Astrocyte (in vitro differentiated cells and primary cell): ENCODE measurements at regions not wholly inside any gene's neighbourhood (a gene's known extent, or its start where the extent isn't known, plus 50 kb on each side); places are given as distances from the start of the nearest gene placed in this dataset.

ENCODE experiments used
- DNase-seq: peaks from one replicate; pipeline ENCODE4 v3.0.0-alpha.2; 2010; ENCODE audit warnings: low read depth
- FAIRE-seq: peaks from 2 replicates; lab custom pipeline; 2011; peaks lifted over from hg19 to GRCh38; lab: Jason Lieb, UNC
- H2AFZ ChIP-seq: 2 replicates; pipeline ENCODE4 v1.6.0; 2012; ENCODE audit warnings: low read depth, low read length, inconsistent platforms
- H3K27ac ChIP-seq: 2 replicates; pipeline ENCODE4 v1.5.1; 2011; ENCODE audit warnings: low read depth, low read length, inconsistent platforms
- H3K27me3 ChIP-seq: 2 replicates; pipeline ENCODE4 v1.6.0; 2011; ENCODE audit warnings: low read length, inconsistent platforms; ENCODE audit not compliant: insufficient read depth
- H3K36me3 ChIP-seq: 2 replicates; pipeline ENCODE4 v1.5.1; 2011; ENCODE audit warnings: low read length, inconsistent platforms; ENCODE audit not compliant: insufficient read depth
- H3K4me1 ChIP-seq: 2 replicates; pipeline ENCODE4 v1.5.1; 2011; ENCODE audit warnings: low read length, inconsistent platforms; ENCODE audit not compliant: insufficient read depth
- H3K4me2 ChIP-seq: 2 replicates; pipeline ENCODE4 v1.6.0; 2012; ENCODE audit warnings: low read length, inconsistent platforms
- H3K4me3 ChIP-seq: 2 replicates; pipeline ENCODE4 v1.5.1; 2011; ENCODE audit warnings: low read depth, mild to moderate bottlenecking, low read length, inconsistent platforms; ENCODE audit not compliant: insufficient read depth
- H3K79me2 ChIP-seq: 2 replicates; pipeline ENCODE4 v1.6.0; 2012; ENCODE audit warnings: mild to moderate bottlenecking, low read length, inconsistent platforms; ENCODE audit not compliant: insufficient read depth
- H3K9ac ChIP-seq: 2 replicates; pipeline ENCODE4 v1.6.0; 2012; ENCODE audit warnings: mild to moderate bottlenecking, low read length, inconsistent platforms
- H3K9me3 ChIP-seq: 2 replicates; pipeline ENCODE4 v1.5.1; 2012; ENCODE audit warnings: low read depth, mild to moderate bottlenecking, low read length, inconsistent platforms; ENCODE audit not compliant: insufficient read depth
- H4K20me1 ChIP-seq: 2 replicates; pipeline ENCODE4 v1.6.0; 2012; ENCODE audit warnings: low read length, inconsistent platforms; ENCODE audit not compliant: insufficient read depth
- H3K27ac Mint-ChIP-seq: one replicate; pipeline ENCODE4 v1.8.0; 2021; ENCODE audit warnings: mild to moderate bottlenecking, mixed read lengths; ENCODE audit not compliant: unreplicated experiment
- H3K27me3 Mint-ChIP-seq: one replicate; pipeline ENCODE4 v1.8.0; 2021; ENCODE audit warnings: low read depth, mixed read lengths; ENCODE audit not compliant: unreplicated experiment
- H3K36me3 Mint-ChIP-seq: one replicate; pipeline ENCODE4 v1.8.0; 2021; ENCODE audit warnings: low read depth, mixed read lengths; ENCODE audit not compliant: unreplicated experiment
- H3K4me1 Mint-ChIP-seq: one replicate; pipeline ENCODE4 v1.8.0; 2021; ENCODE audit warnings: low read depth, mixed read lengths; ENCODE audit not compliant: unreplicated experiment
- H3K4me3 Mint-ChIP-seq: one replicate; pipeline ENCODE4 v1.8.0; 2021; ENCODE audit warnings: mild to moderate bottlenecking, moderate library complexity, mixed read lengths; ENCODE audit not compliant: unreplicated experiment
- H3K9me3 Mint-ChIP-seq: one replicate; pipeline ENCODE4 v1.8.0; 2021; ENCODE audit warnings: mild to moderate bottlenecking, mixed read lengths; ENCODE audit not compliant: unreplicated experiment
- CTCF ChIP-seq: IDR thresholded peaks from 2 replicates; pipeline ENCODE4 v1.5.1; 2011; ENCODE audit warnings: low read depth, mild to moderate bottlenecking, inconsistent platforms, low read length, moderate library complexity; ENCODE audit not compliant: insufficient read depth
- EZH2 ChIP-seq: IDR thresholded peaks from 2 replicates; pipeline ENCODE4 v1.6.1; 2012; ENCODE audit warnings: mild to moderate bottlenecking, low read length, inconsistent platforms; ENCODE audit not compliant: insufficient read depth

GRCh38 chr13:91100944-91101343 is 246.5 kb upstream of the MIR17HG start:
- no peak overlapping the region for H3K4me3 Mint-ChIP-seq
- Histone ChIP-seq H3K9me3 (no peaks in the 10 kb centered on the region), H3K27ac (no peak overlapping the region), H3K79me2 (no peaks in the 10 kb centered on the region), H3K36me3 (no peaks in the 10 kb centered on the region), H2AFZ (no peak overlapping the region), H3K9ac (no peak overlapping the region), H3K4me1 (no peaks in the 10 kb centered on the region), H3K4me2 (no peak overlapping the region), H4K20me1 (no peaks in the 10 kb centered on the region), H3K27me3 (no peaks in the 10 kb centered on the region), H3K4me3 (no peak overlapping the region)
- no peaks in the 10 kb centered on the region for H3K4me1 Mint-ChIP-seq
- no peaks in the 10 kb centered on the region for H3K9me3 Mint-ChIP-seq
- DNase-seq (no peak), FAIRE-seq (no peak)
- TF ChIP-seq CTCF, result no peak
- no peaks in the 10 kb centered on the region for H3K27me3 Mint-ChIP-seq
- H3K27ac Mint-ChIP-seq, result no peak overlapping the region
- H3K36me3 Mint-ChIP-seq, result no peaks in the 10 kb centered on the region

- H2AFZ ChIP-seq, result no peak overlapping the region
- no peak overlapping the region for H3K4me3 ChIP-seq
- H3K4me2 ChIP-seq, result no peak overlapping the region
- H3K4me3 Mint-ChIP-seq, result no peak overlapping the region
- H3K9ac ChIP-seq, result no peak overlapping the region
- no peaks in the 10 kb centered on the region for H3K9me3 Mint-ChIP-seq
- FAIRE-seq (no peak), DNase-seq (no peak)
- H3K36me3 ChIP-seq, result no peaks in the 10 kb centered on the region
- TF ChIP-seq CTCF, result no peak
- TF ChIP-seq EZH2, result no peak
- H3K4me1 ChIP-seq, result no peaks in the 10 kb centered on the region
- H3K27ac ChIP-seq, result no peak overlapping the region
- H3K27me3 Mint-ChIP-seq, result no peaks in the 10 kb centered on the region
- no peaks in the 10 kb centered on the region for H3K27me3 ChIP-seq
- H4K20me1 ChIP-seq, result no peaks in the 10 kb centered on the region
- no peaks in the 10 kb centered on the region for H3K36me3 Mint-ChIP-seq
- H3K27ac Mint-ChIP-seq, result no peak overlapping the region
- no peaks in the 10 kb centered on the region for H3K9me3 ChIP-seq
- no peaks in the 10 kb centered on the region for H3K79me2 ChIP-seq
- H3K4me1 Mint-ChIP-seq, result no peaks in the 10 kb centered on the region
Measured at GRCh38 chr13:91101381-91101780, 246.1 kb upstream of the MIR17HG start.

- H3K36me3 Mint-ChIP-seq, result no peaks in the 10 kb centered on the region
- H3K9me3 Mint-ChIP-seq, result no peaks in the 10 kb centered on the region
Measured at GRCh38 chr13:91105270-91105669, 242.2 kb upstream of the MIR17HG start.

More at GRCh38 chr13:91105270-91105669, 242.2 kb upstream of the MIR17HG start:
- no peak for FAIRE-seq
- no peaks in the 10 kb centered on the region for H3K4me1 ChIP-seq
- H3K27me3 ChIP-seq, result no peaks in the 10 kb centered on the region
- Mint-ChIP-seq H3K4me3 (no peak overlapping the region), H3K27me3 (no peaks in the 10 kb centered on the region), H3K27ac (no peak overlapping the region), H3K4me1 (no peaks in the 10 kb centered on the region)
- H3K9me3 ChIP-seq, result no peaks in the 10 kb centered on the region
- no peak overlapping the region for H3K4me2 ChIP-seq
- no peaks in the 10 kb centered on the region for H3K79me2 ChIP-seq
- no peak overlapping the region for H2AFZ ChIP-seq
- no peak overlapping the region for H3K27ac ChIP-seq
- TF ChIP-seq EZH2, result no peak
- TF ChIP-seq CTCF, result no peak
- no peaks in the 10 kb centered on the region for H3K36me3 ChIP-seq
- H3K9ac ChIP-seq, result no peak overlapping the region
- H3K4me3 ChIP-seq, result no peak overlapping the region
- no peak for DNase-seq
- no peaks in the 10 kb centered on the region for H4K20me1 ChIP-seq
